ENCODE measurements at regions not wholly inside any gene's neighbourhood (a gene's known extent, or its start where the extent isn't known, plus 50 kb on each side); places are given as distances from the start of the nearest gene placed in this dataset.

DNA sequence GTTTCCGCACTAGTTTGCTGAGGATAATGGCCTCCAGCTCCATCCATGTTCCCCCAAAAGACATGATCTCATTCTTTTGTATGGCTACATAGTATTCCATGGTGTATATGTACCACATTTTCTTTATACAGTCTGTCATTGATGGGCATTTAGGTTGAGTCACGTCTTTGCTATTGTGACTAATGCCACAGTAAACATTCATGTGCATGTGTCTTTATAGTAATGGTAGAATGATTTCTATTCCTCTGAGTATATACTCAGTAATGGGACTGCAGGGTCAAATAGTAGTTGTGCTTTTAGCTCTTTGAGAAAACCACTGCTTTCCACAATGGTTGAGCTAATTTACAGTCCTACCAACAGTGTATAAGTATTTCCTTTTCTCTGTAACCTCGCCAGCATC is 78.3 kb upstream of the BCL9 start:
- no peak for DNase-seq (ENCODE audit: low read depth)

DNA sequence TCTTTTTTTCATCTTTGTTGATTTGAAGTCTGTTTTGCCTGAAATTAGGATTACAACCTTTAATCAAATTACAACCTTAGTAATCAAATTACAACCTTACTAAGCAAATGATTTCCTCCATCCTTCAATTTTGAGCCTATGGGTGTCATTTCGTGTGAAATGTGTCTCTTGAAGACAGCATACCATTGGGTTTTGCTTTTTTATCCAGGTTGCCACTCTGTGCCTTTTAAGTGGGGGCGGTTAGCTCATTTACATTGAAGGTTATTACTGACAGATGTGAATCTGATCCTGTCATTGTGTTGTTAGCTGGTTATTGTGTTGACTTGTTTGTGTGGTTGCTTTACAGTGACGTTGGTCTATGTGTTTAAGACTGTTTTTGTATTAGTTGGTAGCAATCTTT is 74.8 kb upstream of the BCL9 start:
- no peak for DNase-seq (ENCODE audit: low read depth)

DNA sequence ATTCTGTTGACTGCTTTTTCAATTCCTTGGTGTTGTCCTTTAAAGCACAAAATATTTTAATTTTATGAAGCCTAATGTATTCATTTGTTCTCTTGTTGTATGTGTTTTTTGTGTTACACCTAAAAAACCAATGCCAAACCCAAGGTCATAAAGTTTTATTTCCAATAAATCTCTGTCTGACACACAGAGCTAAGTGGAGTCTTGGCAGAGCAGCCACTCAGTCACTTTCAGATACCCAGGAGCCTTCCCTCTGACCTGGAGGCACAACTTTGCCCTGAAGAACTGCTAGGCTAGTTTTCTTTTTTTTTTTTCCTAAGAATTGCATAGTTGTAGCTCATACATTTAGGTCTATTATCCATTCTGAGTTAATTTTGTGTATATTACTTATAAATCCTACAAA is 71.2 kb upstream of the BCL9 start:
- no peak for DNase-seq (ENCODE audit: low read depth)

DNA sequence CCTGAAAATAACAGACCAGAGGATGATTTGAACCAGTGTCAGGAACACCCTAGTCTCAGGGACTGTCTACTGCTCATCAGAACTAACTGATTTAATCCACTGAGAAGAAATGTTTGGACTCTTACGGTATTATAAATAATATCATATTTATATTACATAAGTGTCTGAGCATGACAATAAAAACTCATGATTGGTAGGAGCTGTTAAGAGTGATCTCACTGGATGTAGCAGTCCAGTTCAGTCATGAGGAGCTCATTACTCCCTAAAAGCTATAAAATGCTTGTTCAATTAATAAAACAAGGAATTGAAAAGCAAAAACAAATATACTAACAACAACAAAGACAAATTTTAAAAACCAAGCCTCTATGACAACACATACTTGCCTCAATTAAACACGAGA is 68.8 kb upstream of the BCL9 start:
- DNase-seq (ENCODE audit: low read depth): no peak

DNA sequence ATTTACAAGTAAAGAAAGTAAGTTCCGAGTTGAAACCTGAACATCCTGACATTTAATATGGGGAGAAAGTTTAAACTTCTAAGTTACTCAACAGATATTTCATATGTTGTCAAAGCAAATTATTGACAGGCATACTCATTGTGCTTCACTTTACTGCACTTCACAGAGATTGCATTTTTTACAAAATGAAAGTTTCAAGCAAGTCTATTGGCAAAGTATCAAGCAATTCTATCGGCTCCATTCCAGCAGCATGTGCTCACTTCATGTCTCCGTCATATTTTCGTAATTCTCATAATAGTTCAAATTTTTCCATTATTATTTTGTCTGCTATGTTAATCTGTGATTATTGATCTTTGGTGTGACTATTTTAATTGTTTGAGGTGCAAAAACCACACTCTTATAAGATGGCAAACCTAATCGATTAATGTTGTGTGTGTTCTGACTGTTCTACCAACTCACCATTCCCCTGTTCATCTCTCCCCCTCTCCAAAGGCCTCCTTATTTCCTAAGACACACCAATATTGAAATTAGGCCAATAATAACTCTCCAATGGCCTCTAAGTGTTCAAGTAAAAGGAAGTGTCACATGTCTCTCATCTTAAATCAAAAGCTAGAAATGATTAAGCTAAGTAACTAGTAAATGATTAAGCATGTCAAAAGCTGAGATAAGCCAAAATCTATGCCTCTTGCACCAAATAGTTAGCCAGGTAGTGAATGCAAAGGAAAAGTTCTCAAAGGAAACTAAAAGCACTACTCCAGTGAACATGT is 68.2 kb upstream of the BCL9 start:
- no peak for DNase-seq (ENCODE audit: low read depth)

DNA sequence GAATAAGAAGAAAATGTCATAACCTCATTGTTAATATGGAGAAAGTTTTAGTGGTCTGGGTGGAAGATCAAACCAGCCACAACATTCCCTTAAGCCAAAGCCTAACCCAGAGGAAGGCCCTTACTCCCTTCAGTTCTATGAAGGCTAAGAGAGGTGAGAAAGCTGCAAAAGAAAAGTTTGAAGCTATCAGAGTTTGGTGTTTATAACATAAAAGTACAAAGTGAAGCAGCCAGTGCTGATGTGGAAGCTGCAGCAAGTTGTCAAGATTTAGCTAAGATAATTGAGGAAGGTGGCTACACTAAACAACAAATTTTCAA is 67.6 kb upstream of the BCL9 start:
- no peak for DNase-seq (ENCODE audit: low read depth)

DNA sequence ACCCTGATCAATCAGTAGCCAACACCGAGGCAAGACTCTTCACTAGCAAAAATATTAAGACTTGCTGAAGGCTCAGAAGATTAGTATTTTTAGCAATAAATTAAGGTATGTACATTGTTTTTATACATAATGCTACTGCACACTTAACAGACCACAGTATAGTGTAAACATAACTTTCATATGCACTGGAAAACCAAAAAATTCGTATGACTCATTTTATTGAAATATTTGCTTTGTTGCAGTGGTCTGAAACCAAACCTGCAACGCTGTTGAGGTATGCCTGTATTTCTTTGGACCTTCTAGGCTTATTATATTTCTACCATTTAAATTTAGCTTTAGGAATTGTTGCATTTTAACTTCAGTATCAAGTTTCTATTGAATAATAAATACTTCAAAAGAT is 65.8 kb upstream of the BCL9 start:
- DNase-seq (ENCODE audit: low read depth): no peak

DNA sequence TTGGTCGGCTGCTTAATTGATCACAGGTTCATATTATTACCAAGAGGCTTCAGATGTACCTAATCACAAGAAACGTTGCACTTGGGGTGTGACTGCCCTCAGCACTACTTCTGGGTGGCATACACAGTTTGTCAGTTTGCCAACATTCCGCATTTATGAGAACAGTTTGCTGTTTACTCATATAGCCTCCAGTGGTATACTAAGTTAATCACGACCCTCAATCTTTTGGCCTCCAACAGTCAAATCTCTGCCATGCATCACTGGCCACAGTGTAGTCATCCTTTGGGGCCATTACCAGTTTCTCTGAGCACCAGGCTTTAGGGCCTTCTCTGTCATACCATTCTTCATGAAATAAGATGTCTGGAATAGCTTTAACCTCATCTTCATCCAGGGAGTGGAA is 62.8 kb upstream of the BCL9 start:
- DNase-seq (ENCODE audit: low read depth): no peak

DNA sequence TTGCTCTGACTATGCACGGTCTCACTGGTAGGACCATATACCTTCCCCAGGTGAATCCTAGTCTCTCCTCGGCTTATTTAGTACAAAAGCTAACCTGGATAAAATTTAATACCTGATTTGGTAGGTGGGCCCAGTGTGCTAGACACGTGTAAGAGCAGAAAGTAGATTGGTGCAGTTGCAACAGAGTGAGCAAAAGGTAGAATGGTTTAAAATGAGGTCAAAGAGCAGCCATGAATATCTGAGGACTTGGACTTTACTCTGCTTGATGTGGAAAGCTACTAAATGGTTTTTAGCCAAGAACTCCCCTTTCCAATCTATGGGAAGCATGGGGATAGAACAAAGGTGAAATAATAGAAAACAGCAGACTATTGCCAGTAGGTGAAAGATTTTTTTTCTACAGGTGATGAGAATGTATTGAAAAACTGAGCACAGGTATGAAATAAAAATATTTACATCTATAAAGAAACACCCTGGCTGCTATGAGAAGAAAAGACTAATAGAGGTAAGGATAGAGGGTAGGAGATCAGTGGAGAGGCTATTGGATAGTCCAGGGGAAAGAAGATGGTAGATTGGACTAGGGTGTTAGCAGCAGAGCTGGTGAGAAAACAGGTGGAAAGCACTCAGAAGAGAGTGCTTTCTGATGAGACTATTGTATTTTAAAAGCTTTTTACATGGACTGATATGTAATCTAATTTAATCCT is 61.3 kb upstream of the BCL9 start:
- DNase-seq (ENCODE audit: low read depth): no peak

DNA sequence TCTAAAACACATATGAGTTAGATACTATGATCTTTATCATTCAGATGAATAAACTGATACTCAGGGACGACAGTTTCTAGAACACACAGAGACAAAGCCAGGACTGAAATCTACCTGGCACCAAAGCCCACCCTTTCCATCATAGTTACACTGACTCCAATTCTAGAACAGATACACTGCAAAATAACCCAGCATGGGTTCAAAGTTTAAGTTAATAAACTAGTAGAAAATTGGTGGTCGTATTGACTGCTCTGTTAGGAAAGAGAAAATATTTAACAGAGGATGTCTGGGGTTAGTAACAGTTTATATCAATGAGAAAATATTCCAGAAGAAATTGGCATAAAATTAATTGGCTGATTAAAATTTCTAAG is 60.8 kb upstream of the BCL9 start:
- DNase-seq (ENCODE audit: low read depth): no peak

DNA sequence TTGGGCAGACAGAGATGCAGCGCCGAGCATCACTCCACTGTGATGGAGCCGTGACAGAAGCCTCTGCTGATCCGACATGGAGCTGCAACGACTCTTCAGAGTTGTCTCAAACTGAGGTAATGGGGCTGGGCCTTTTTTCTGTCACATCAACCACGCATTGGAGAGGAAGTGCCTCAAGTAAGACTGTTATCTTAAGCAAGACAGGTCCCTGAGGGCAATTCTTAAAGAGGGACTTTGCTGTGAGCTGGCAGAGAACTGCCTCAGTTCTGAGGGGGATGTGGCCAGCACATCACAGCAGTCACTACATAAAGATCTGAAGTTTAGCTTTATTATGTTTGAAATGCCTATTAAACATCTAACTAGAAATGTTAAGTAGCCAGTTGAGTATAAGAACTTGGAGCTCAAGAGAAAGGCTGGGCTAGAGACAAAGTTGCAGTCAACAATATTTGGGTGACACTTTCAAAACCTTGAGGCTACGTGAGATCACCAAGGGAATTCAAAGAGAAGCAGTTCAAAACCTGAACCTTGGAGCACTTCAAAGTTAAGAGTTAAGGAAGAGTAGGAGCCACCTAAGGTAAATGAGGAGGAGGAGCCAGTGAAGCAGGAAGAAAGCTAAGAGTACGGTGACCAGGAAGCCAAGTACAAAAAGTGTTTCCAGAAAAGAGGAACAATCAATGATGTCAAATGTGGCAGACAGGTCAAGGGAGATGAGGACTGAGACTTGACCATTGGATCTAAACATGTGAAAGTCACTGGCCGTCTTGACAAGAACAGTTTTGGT is 54.2 kb upstream of the BCL9 start:
- no peak for DNase-seq (ENCODE audit: low read depth)

DNA sequence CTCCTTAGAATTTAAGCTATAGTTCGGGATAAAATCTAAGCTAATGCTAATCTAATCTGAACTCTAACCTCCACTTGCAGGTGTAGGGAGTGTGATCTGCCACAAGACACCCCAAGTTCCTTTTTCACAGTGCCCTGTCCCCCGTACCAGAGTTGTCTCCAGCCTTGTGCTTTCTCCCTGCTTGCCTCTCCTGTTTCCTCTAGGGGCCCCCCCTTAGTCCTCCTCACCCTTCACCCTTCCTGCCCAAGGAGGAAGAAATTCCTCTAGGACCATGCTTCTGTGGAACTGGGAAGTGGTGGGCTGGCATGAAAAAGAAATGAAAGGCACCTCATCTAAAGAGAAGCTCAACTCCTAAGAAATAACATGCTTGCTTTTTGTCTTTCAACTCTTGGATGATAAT is 50.2 kb upstream of the BCL9 start:
- DNase-seq (ENCODE audit: low read depth): no peak

Data from forelimb muscle (tissue), 1 donor.